ENCODE measurements at regions not wholly inside any gene's neighbourhood (a gene's known extent, or its start where the extent isn't known, plus 50 kb on each side); places are given as distances from the start of the nearest gene placed in this dataset.

- intact Hi-C loops (cut with micrococcal nuclease; ENCODE audit: unreplicated experiment) (no loop called here), in situ Hi-C loops (cut with HindIII; ENCODE audit: low pct_unique_long_range_greater_than_20kb, low sequenced_read_pairs) (no loop called here)
- H3K9me3 ChIP-seq (ENCODE audit: control insufficient read depth, insufficient read depth, low read depth, low read length), result no peaks in the 10 kb centered on the region
- POLR2A ChIA-PET, result no interaction called here
- no peak overlapping the region for H3K4me3 ChIP-seq (ENCODE audit: low read depth in 2 of 2, low read length in 2 of 2)
- ATAC-seq (no peak), DNase-seq (ENCODE audit: low read depth, low spot score) (no peak)
- TF ChIP-seq POLR2AphosphoS5 (IDR thresholded peaks at IDR 0.05; ENCODE audit: low read depth, low read length) (no peak), CTCF (IDR thresholded peaks at IDR 0.05) (no peak), TCF7L2 (IDR thresholded peaks at IDR 0.05; ENCODE audit: low read depth, low read length) (no peak), SIN3A (IDR thresholded peaks at IDR 0.05; ENCODE audit: borderline replicate concordance, insufficient read depth, low read depth, low read length) (no peak)
- TF ChIP-seq, protein P1, sequence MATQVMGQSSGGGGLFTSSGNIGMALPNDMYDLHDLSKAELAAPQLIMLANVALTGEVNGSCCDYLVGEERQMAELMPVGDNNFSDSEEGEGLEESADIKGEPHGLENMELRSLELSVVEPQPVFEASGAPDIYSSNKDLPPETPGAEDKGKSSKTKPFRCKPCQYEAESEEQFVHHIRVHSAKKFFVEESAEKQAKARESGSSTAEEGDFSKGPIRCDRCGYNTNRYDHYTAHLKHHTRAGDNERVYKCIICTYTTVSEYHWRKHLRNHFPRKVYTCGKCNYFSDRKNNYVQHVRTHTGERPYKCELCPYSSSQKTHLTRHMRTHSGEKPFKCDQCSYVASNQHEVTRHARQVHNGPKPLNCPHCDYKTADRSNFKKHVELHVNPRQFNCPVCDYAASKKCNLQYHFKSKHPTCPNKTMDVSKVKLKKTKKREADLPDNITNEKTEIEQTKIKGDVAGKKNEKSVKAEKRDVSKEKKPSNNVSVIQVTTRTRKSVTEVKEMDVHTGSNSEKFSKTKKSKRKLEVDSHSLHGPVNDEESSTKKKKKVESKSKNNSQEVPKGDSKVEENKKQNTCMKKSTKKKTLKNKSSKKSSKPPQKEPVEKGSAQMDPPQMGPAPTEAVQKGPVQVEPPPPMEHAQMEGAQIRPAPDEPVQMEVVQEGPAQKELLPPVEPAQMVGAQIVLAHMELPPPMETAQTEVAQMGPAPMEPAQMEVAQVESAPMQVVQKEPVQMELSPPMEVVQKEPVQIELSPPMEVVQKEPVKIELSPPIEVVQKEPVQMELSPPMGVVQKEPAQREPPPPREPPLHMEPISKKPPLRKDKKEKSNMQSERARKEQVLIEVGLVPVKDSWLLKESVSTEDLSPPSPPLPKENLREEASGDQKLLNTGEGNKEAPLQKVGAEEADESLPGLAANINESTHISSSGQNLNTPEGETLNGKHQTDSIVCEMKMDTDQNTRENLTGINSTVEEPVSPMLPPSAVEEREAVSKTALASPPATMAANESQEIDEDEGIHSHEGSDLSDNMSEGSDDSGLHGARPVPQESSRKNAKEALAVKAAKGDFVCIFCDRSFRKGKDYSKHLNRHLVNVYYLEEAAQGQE (IDR thresholded peaks at IDR 0.05; ENCODE audit: insufficient read depth in 1 of 2, low read depth in 2 of 2, low read length in 1 of 2), result no peak
- no peaks in the 10 kb centered on the region for H3K27me3 ChIP-seq (ENCODE audit: control insufficient read depth, insufficient read depth, low read length)
- CTCF ChIA-PET, result no interaction called here
- no TSS peak for BruUV-seq (replicated peaks)
- no peaks in the 10 kb centered on the region for H3K4me1 ChIP-seq (ENCODE audit: control insufficient read depth, insufficient read depth, low read length)
- H3K27ac ChIP-seq (ENCODE audit: low read length), result no peak overlapping the region
- H3K36me3 ChIP-seq (ENCODE audit: control insufficient read depth, insufficient read depth, low read length), result no peaks in the 10 kb centered on the region
Observed at GRCh38 chr21:35885942-35886541, 174.3 kb downstream of the SETD4 start.

- no peak for ATAC-seq
- Histone ChIP-seq H3K27me3 (ENCODE audit: control insufficient read depth, insufficient read depth, low read length) (no peaks in the 10 kb centered on the region), H3K27ac (ENCODE audit: low read length) (no peak overlapping the region), H3K4me3 (ENCODE audit: low read depth in 2 of 2, low read length in 2 of 2) (no peak overlapping the region), H3K36me3 (ENCODE audit: control insufficient read depth, insufficient read depth, low read length) (no peaks in the 10 kb centered on the region), H3K9me3 (ENCODE audit: control insufficient read depth, insufficient read depth, low read depth, low read length) (no peaks in the 10 kb centered on the region), H3K4me1 (ENCODE audit: control insufficient read depth, insufficient read depth, low read length) (no peaks in the 10 kb centered on the region)
- ChIA-PET POLR2A (no interaction called here), CTCF (no interaction called here)
- in situ Hi-C loops (cut with HindIII; ENCODE audit: low pct_unique_long_range_greater_than_20kb, low sequenced_read_pairs), result no loop called here
- TF ChIP-seq POLR2AphosphoS5 (IDR thresholded peaks at IDR 0.05; ENCODE audit: low read depth, low read length) (no peak), TCF7L2 (IDR thresholded peaks at IDR 0.05; ENCODE audit: low read depth, low read length) (no peak), CTCF (IDR thresholded peaks at IDR 0.05) (no peak), SIN3A (IDR thresholded peaks at IDR 0.05; ENCODE audit: borderline replicate concordance, insufficient read depth, low read depth, low read length) (no peak)
- TF ChIP-seq, protein P1 (IDR thresholded peaks at IDR 0.05; ENCODE audit: insufficient read depth in 1 of 2, low read depth in 2 of 2, low read length in 1 of 2), result no peak
- BruUV-seq (replicated peaks), result no TSS peak
- intact Hi-C loops (cut with micrococcal nuclease; ENCODE audit: unreplicated experiment), result no loop called here
- DNase-seq (ENCODE audit: low read depth, low spot score), result no peak
Observed at GRCh38 chr21:35882791-35883240, 177.5 kb downstream of the SETD4 start.
